DND-41 (cell line): ENCODE measurements at regions not wholly inside any gene's neighbourhood (a gene's known extent, or its start where the extent isn't known, plus 50 kb on each side); places are given as distances from the start of the nearest gene placed in this dataset.

Experiments used
- ATAC-seq: fragments of 200-7000 bp; cut with Tn5 transposase; 3 replicates; pipeline ENCODE4 v1.9.1; 2021; ENCODE audit warnings: low read depth; ENCODE audit not compliant: insufficient read depth
- DNase-seq: peaks from one replicate; pipeline ENCODE4 v3.0.0-alpha.2; 2020
- H2AFZ ChIP-seq: 2 replicates; pipeline ENCODE4 v1.6.0; 2012; ENCODE audit warnings: low read depth, low read length
- H3K27ac ChIP-seq: 2 replicates; pipeline ENCODE4 v1.5.1; 2012; ENCODE audit warnings: low read length, inconsistent platforms
- H3K27me3 ChIP-seq: fragments of 200-600 bp; sonication (generic); 2 replicates; pipeline ENCODE4 v1.6.0; 2012; ENCODE audit warnings: low read length, mild to moderate bottlenecking, inconsistent platforms; ENCODE audit not compliant: insufficient read depth, poor library complexity
- H3K36me3 ChIP-seq: 2 replicates; pipeline ENCODE4 v1.5.1; 2012; ENCODE audit warnings: low read length, inconsistent platforms; ENCODE audit not compliant: insufficient read depth
- H3K4me1 ChIP-seq: 2 replicates; pipeline ENCODE4 v1.5.1; 2012; ENCODE audit warnings: mild to moderate bottlenecking, low read length; ENCODE audit not compliant: insufficient read depth
- H3K4me2 ChIP-seq: 2 replicates; pipeline ENCODE4 v1.6.0; 2012; ENCODE audit warnings: mild to moderate bottlenecking, moderate library complexity, low read length, inconsistent platforms; ENCODE audit not compliant: insufficient read depth
- H3K4me3 ChIP-seq, 2 experiments: fragments of 200-600 bp in 1 of 2; shearing (Covaris generic) in 1 of 2; 2 replicates each; pipeline ENCODE4 v1.5.1; 2012 to 2016; ENCODE audit warnings: inconsistent platforms in 2 of 2, low read length in 2 of 2, mild to moderate bottlenecking in 2 of 2, low read depth in 1 of 2, moderate library complexity in 1 of 2
- H3K79me2 ChIP-seq: 2 replicates; pipeline ENCODE4 v1.6.0; 2012; ENCODE audit warnings: low read length, inconsistent platforms; ENCODE audit not compliant: insufficient read depth
- H3K9ac ChIP-seq: 2 replicates; pipeline ENCODE4 v1.6.0; 2012; ENCODE audit warnings: low read depth, mild to moderate bottlenecking, inconsistent platforms, low read length, moderate library complexity
- H3K9me3 ChIP-seq: 2 replicates; pipeline ENCODE4 v1.5.1; 2012; ENCODE audit warnings: low read length, moderate library complexity, mild to moderate bottlenecking, inconsistent platforms; ENCODE audit not compliant: insufficient read depth, severe bottlenecking
- H4K20me1 ChIP-seq: 2 replicates; pipeline ENCODE4 v1.6.0; 2012; ENCODE audit warnings: low read length; ENCODE audit not compliant: insufficient read depth
- EZH2 ChIP-seq: IDR thresholded peaks from 3 replicates; pipeline ENCODE4 v1.6.1; 2012; ENCODE audit warnings: borderline replicate concordance, low read depth, mild to moderate bottlenecking, moderate library complexity, low read length, inconsistent platforms; ENCODE audit not compliant: severe bottlenecking
- TF ChIP-seq, protein P1 (sequence below): IDR thresholded peaks from 2 replicates; pipeline ENCODE4 v1.5.1; 2012; ENCODE audit warnings: borderline replicate concordance, low read length, moderate library complexity, mild to moderate bottlenecking; ENCODE audit not compliant: poor library complexity, severe bottlenecking; ENCODE audit errors: extremely low read depth

- Histone ChIP-seq H3K9me3 (no peaks in the 10 kb centered on the region), H3K27me3 (no peaks in the 10 kb centered on the region), H3K4me3 (no peak overlapping the region), H4K20me1 (no peaks in the 10 kb centered on the region), H3K36me3 (no peaks in the 10 kb centered on the region), H3K4me2 (no peak overlapping the region), H3K4me1 (no peaks in the 10 kb centered on the region), H3K27ac (no peak overlapping the region), H3K79me2 (no peaks in the 10 kb centered on the region), H3K9ac (no peak overlapping the region), H2AFZ (no peak overlapping the region)
- ATAC-seq (no peak), DNase-seq (no peak)
- TF ChIP-seq, protein P1, sequence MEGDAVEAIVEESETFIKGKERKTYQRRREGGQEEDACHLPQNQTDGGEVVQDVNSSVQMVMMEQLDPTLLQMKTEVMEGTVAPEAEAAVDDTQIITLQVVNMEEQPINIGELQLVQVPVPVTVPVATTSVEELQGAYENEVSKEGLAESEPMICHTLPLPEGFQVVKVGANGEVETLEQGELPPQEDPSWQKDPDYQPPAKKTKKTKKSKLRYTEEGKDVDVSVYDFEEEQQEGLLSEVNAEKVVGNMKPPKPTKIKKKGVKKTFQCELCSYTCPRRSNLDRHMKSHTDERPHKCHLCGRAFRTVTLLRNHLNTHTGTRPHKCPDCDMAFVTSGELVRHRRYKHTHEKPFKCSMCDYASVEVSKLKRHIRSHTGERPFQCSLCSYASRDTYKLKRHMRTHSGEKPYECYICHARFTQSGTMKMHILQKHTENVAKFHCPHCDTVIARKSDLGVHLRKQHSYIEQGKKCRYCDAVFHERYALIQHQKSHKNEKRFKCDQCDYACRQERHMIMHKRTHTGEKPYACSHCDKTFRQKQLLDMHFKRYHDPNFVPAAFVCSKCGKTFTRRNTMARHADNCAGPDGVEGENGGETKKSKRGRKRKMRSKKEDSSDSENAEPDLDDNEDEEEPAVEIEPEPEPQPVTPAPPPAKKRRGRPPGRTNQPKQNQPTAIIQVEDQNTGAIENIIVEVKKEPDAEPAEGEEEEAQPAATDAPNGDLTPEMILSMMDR, result no peak
- no peak for TF ChIP-seq EZH2
Observed at GRCh38 chr12:78490861-78491260, 373.7 kb upstream of the SYT1 start.

- no peak overlapping the region for H2AFZ ChIP-seq
- no peak for DNase-seq
- no peaks in the 10 kb centered on the region for H4K20me1 ChIP-seq
- no peak overlapping the region for H3K4me3 ChIP-seq
- H3K36me3 ChIP-seq, result no peaks in the 10 kb centered on the region
- ATAC-seq, result no peak
- TF ChIP-seq, protein P1, result no peak
- no peak for TF ChIP-seq EZH2
- H3K79me2 ChIP-seq, result no peaks in the 10 kb centered on the region
- no peak overlapping the region for H3K27ac ChIP-seq
- no peaks in the 10 kb centered on the region for H3K9me3 ChIP-seq
- H3K27me3 ChIP-seq, result no peaks in the 10 kb centered on the region
- H3K4me2 ChIP-seq, result no peak overlapping the region
- H3K9ac ChIP-seq, result no peak overlapping the region
- H3K4me1 ChIP-seq, result no peaks in the 10 kb centered on the region
Observed at GRCh38 chr12:78494911-78495310, 369.7 kb upstream of the SYT1 start.

GRCh38 chr12:78501825-78502224 is 362.7 kb upstream of the SYT1 start:
- no peak overlapping the region for H3K4me3 ChIP-seq
- H3K36me3 ChIP-seq, result no peaks in the 10 kb centered on the region
- no peak overlapping the region for H3K9ac ChIP-seq
- H3K4me2 ChIP-seq, result no peak overlapping the region
- no peaks in the 10 kb centered on the region for H4K20me1 ChIP-seq
- TF ChIP-seq, protein P1, result no peak
- no peaks in the 10 kb centered on the region for H3K79me2 ChIP-seq
- no peak overlapping the region for H3K27ac ChIP-seq
- no peak for DNase-seq
- H2AFZ ChIP-seq, result no peak overlapping the region
- no peaks in the 10 kb centered on the region for H3K4me1 ChIP-seq
- no peaks in the 10 kb centered on the region for H3K27me3 ChIP-seq
- H3K9me3 ChIP-seq, result no peaks in the 10 kb centered on the region
- no peak for ATAC-seq

DNA sequence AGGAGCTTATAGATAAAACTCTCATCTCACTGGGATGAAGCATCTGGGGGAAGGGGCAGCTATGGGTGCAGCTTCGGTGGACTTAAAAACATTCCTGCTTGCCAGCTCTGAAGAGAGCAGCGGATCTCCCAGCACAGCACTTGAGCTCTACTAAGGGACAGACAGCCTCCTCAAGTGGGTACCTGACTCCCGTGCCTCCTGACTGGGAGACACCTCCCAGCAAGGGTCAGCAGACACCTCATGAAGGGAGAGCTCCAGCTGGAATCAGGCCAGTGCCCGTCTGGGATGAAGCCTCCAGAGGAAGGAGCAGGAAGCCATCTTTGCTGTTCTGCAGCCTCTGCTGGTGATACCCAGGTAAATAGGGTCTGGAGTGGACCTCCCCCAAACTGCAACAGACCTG is 345.2 kb upstream of the SYT1 start:
- Histone ChIP-seq H3K4me2 (no peak overlapping the region), H3K36me3 (no peaks in the 10 kb centered on the region), H4K20me1 (no peaks in the 10 kb centered on the region), H3K27me3 (no peaks in the 10 kb centered on the region), H3K79me2 (no peaks in the 10 kb centered on the region), H3K9me3 (no peaks in the 10 kb centered on the region), H2AFZ (no peak overlapping the region), H3K4me3 (no peak overlapping the region), H3K27ac (no peak overlapping the region), H3K9ac (no peak overlapping the region), H3K4me1 (no peaks in the 10 kb centered on the region)
- no peak for TF ChIP-seq EZH2
- TF ChIP-seq, protein P1, result no peak
- DNase-seq (no peak), ATAC-seq (no peak)
